Liver (tissue), 3 donors: ENCODE measurements at regions not wholly inside any gene's neighbourhood (a gene's known extent, or its start where the extent isn't known, plus 50 kb on each side); places are given as distances from the start of the nearest gene placed in this dataset.
"Not testable (repeated sequence)": the region's sequence is repeated elsewhere in the genome, so short reads cannot be mapped to it uniquely, and the experiment has no call there.

ENCODE experiments used
- ATF3 ChIP-seq: IDR thresholded peaks from 2 replicates; pipeline ENCODE4 v1.6.1; 2016; ENCODE audit warnings: antibody characterized with exemption
- CTCF ChIP-seq: fragments of 150-350 bp; IDR thresholded peaks from 2 replicates; pipeline ENCODE4 v1.5.1; 2017; ENCODE audit warnings: improper control_type of control experiment, low read depth, low read length; ENCODE audit not compliant: missing input control
- EGR1 ChIP-seq, 2 donors: IDR thresholded peaks; 2 replicates each; pipeline ENCODE4 v1.6.1; 2016 to 2018; ENCODE audit warnings: antibody characterized with exemption in 2 of 2, low read depth in 2 of 2
- HNF4A ChIP-seq, 2 donors: conservative IDR thresholded peaks; 2 replicates each; pipeline ENCODE4 v1.6.1; 2016; ENCODE audit warnings: antibody characterized with exemption in 2 of 2, mild to moderate bottlenecking in 2 of 2
- JUND ChIP-seq, 2 donors: IDR thresholded peaks; 2 replicates each; pipeline ENCODE4 v1.6.1; 2016; ENCODE audit warnings: antibody characterized with exemption in 2 of 2
- MAX ChIP-seq: IDR thresholded peaks from 2 replicates; pipeline ENCODE4 v1.6.1; 2016; ENCODE audit warnings: antibody characterized with exemption
- RXRA ChIP-seq, 2 donors: IDR thresholded peaks; 2 replicates each; pipeline ENCODE4 v1.6.1; 2017 to 2018; ENCODE audit warnings: antibody characterized with exemption in 2 of 2, mild to moderate bottlenecking in 1 of 2
- donor health status: healthy.
- donor health status: healthy.

- not testable (repeated sequence) for TF ChIP-seq EGR1 (IDR thresholded peaks at IDR 0.05; ENCODE audit: low read depth in 2 of 2); CTCF; ATF3; RXRA (IDR thresholded peaks at IDR 0.05); JUND (IDR thresholded peaks at IDR 0.05); MAX; HNF4A (conservative IDR thresholded peaks at IDR 0.05)
Observed at GRCh38 chr5:21473981-21474380, 1379.2 kb downstream of the CDH12 start.
